Left lobe of liver (tissue), 2 donors: ENCODE measurements at regions not wholly inside any gene's neighbourhood (a gene's known extent, or its start where the extent isn't known, plus 50 kb on each side); places are given as distances from the start of the nearest gene placed in this dataset.

ENCODE experiments used
- ATAC-seq: fragments of 200-7000 bp; cut with Tn5 transposase; one replicate; pipeline ENCODE4 v1.9.1; 2020; ENCODE audit warnings: mild to moderate bottlenecking, moderate library complexity
- DNase-seq: peaks from one replicate; pipeline ENCODE4 v3.0.0-alpha.2; 2020; ENCODE audit warnings: low spot score
- donor health status: DM: no; HTN: no; CAD: no; lungs with moderate emphysema.
- donor health status: DM: no; HTN: yes; CAD: no.

GRCh38 chr11:18878211-18878610, 61.0 kb downstream of the MRGPRX1 start:
- ATAC-seq, result no peak
- no peak for DNase-seq

- no peak for DNase-seq
Observed at GRCh38 chr11:18865951-18866350, 73.3 kb downstream of the MRGPRX1 start.

GRCh38 chr11:18865261-18865660, 73.7 kb upstream of the PTPN5 start:
- no peak for DNase-seq
- no peak for ATAC-seq

More at GRCh38 chr11:18865951-18866350, 73.3 kb downstream of the MRGPRX1 start:
- ATAC-seq, result no peak

GRCh38 chr11:18853086-18853720, 61.6 kb upstream of the PTPN5 start:
- ATAC-seq, result peak; percentile 97

GRCh38 chr11:18849406-18849805, 57.8 kb upstream of the PTPN5 start:
- ATAC-seq, result no peak
- no peak for DNase-seq

More at GRCh38 chr11:18853086-18853720, 61.6 kb upstream of the PTPN5 start:
- DNase-seq, result no peak

- DNase-seq, result no peak
Observed at GRCh38 chr11:18844753-18845367, 53.3 kb upstream of the PTPN5 start.

More at GRCh38 chr11:18844753-18845367, 53.3 kb upstream of the PTPN5 start:
- peak; percentile 88 for ATAC-seq
